Type B pancreatic cell (in vitro differentiated cells): ENCODE measurements at regions not wholly inside any gene's neighbourhood (a gene's known extent, or its start where the extent isn't known, plus 50 kb on each side); places are given as distances from the start of the nearest gene placed in this dataset.

ENCODE experiments used
- DNase-seq: peaks from one replicate; pipeline ENCODE4 v3.0.0; 2021; ENCODE audit warnings: mixed read lengths; ENCODE audit not compliant: unreplicated experiment; ENCODE audit errors: extremely low spot score
- H3K27ac Mint-ChIP-seq: 2 replicates; pipeline ENCODE4 v1.8.0; 2021; ENCODE audit warnings: mild to moderate bottlenecking, mixed read lengths
- H3K27me3 Mint-ChIP-seq: 2 replicates; pipeline ENCODE4 v1.8.0; 2021; ENCODE audit warnings: mixed read lengths
- H3K36me3 Mint-ChIP-seq: 2 replicates; pipeline ENCODE4 v1.8.0; 2021; ENCODE audit warnings: mixed read lengths
- H3K4me1 Mint-ChIP-seq: one replicate; pipeline ENCODE4 v1.8.0; 2021; ENCODE audit warnings: mixed read lengths; ENCODE audit not compliant: unreplicated experiment
- H3K4me3 Mint-ChIP-seq: 2 replicates; pipeline ENCODE4 v1.8.0; 2021; ENCODE audit warnings: mild to moderate bottlenecking, mixed read lengths
- H3K9me3 Mint-ChIP-seq: 2 replicates; pipeline ENCODE4 v1.8.0; 2021; ENCODE audit warnings: mixed read lengths
- TF ChIP-seq, protein P1 (sequence below): fragments of 200-600 bp; sonication (generic); conservative IDR thresholded peaks from 2 replicates; pipeline ENCODE4 v1.5.0; 2021; ENCODE audit warnings: antibody characterized with exemption, mild to moderate bottlenecking

DNA sequence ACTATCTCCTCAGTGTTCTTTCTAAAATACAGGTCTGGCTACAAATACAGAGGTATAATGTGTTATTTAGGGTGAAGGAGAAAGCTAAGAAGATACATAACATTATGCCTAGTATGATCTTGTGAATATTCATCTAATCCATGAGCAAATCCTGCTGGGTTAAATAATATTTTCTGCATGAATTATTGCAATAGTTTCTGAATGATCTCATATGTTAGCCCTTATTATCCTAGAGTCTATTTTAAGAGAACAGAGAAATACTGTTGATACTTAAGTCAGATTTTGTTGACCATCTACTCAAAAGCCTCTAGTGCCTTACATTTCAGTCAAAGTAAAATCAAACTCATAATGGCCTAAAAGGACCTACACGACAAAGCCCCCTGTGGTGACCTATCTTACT, 382.3 kb downstream of the FIGN start:
- peaks cover 5% of the 10 kb centered on the region for H3K9me3 Mint-ChIP-seq
- TF ChIP-seq, protein P1, sequence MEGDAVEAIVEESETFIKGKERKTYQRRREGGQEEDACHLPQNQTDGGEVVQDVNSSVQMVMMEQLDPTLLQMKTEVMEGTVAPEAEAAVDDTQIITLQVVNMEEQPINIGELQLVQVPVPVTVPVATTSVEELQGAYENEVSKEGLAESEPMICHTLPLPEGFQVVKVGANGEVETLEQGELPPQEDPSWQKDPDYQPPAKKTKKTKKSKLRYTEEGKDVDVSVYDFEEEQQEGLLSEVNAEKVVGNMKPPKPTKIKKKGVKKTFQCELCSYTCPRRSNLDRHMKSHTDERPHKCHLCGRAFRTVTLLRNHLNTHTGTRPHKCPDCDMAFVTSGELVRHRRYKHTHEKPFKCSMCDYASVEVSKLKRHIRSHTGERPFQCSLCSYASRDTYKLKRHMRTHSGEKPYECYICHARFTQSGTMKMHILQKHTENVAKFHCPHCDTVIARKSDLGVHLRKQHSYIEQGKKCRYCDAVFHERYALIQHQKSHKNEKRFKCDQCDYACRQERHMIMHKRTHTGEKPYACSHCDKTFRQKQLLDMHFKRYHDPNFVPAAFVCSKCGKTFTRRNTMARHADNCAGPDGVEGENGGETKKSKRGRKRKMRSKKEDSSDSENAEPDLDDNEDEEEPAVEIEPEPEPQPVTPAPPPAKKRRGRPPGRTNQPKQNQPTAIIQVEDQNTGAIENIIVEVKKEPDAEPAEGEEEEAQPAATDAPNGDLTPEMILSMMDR = no peak
- H3K4me1 Mint-ChIP-seq = peaks cover 11% of the 10 kb centered on the region
- H3K27me3 Mint-ChIP-seq = no peaks in the 10 kb centered on the region
- no peaks in the 10 kb centered on the region for H3K36me3 Mint-ChIP-seq
- no peak overlapping the region for H3K4me3 Mint-ChIP-seq
- DNase-seq = no peak
- no peak overlapping the region for H3K27ac Mint-ChIP-seq

DNA sequence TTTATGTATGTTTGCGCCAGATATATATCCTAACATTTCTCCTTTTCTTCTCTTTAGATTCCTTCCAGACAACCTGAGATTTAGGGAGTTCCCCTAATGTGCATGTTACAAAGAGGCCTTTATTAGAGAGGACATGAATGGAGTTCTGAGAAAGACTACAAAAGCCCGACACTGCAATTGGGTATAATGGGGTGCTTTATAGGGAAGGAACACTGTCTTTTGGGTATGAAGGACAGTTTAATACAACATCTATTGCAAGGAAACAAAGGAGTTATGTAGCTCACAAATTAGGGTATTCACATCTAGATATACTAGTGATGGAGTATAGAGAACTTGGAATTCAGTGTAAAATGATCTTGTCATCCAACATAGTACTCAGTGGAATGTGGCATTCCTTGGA, 383.8 kb downstream of the FIGN start:
- DNase-seq = no peak
- peaks cover 22% of the 10 kb centered on the region for H3K4me1 Mint-ChIP-seq
- no peak overlapping the region for H3K27ac Mint-ChIP-seq
- H3K4me3 Mint-ChIP-seq = no peak overlapping the region
- TF ChIP-seq, protein P1 = no peak
- peaks cover 5% of the 10 kb centered on the region for H3K9me3 Mint-ChIP-seq
- no peaks in the 10 kb centered on the region for H3K36me3 Mint-ChIP-seq
- no peaks in the 10 kb centered on the region for H3K27me3 Mint-ChIP-seq

DNA sequence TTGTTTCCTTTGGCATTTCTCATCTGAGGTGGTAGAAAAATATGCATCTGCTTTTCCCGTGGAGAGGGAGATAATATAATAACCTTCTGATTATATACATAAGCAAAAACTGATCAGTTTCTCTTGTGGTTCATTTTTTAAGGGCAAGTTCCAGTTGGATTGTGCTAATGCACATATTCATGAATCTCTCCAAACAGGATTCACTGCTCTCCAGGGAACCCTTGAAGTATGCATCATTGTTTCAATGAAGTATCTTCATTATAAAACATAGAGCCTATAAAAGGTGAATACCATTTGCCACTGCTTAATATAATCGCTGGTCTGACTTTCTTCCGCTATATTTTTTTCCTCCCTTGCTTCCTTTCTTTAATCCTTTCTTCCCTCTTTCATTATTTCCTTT, 384.7 kb downstream of the FIGN start:
- Mint-ChIP-seq H3K4me1 (peaks cover 22% of the 10 kb centered on the region), H3K4me3 (no peak overlapping the region), H3K27ac (no peak overlapping the region), H3K36me3 (no peaks in the 10 kb centered on the region), H3K27me3 (no peaks in the 10 kb centered on the region), H3K9me3 (peaks cover 5% of the 10 kb centered on the region)
- TF ChIP-seq, protein P1 = no peak
- DNase-seq = no peak

DNA sequence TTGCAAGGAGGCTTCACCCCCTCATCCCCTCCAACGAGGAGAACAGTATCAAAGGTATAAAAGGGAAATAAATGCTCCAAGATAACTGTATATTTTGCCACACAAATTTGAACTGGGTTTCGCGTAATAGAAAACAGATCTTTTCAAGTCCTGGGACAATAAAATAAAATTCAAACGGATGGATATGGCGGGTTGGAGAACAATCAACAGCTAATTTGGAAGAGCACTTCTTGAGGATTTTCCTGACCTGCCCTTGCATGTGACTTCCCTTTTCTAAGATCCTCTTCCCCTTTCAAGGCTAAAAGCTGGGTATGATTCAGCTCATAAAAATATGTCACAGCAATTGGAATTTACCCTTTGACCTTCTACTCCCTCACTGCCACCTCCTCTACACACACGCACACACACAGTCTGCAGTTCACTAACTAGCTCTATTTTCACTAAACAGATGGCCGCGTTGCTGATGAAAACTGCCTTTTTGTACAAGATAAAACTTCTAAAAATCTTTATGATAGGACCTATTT, 386.9 kb downstream of the FIGN start:
- H3K36me3 Mint-ChIP-seq = no peaks in the 10 kb centered on the region
- H3K27me3 Mint-ChIP-seq = no peaks in the 10 kb centered on the region
- H3K27ac Mint-ChIP-seq = peak overlapping the region; percentile 87
- peak overlapping the region; percentile 88 for H3K4me3 Mint-ChIP-seq
- no peak for DNase-seq
- TF ChIP-seq, protein P1 = no peak
- H3K4me1 Mint-ChIP-seq = peaks cover 27% of the 10 kb centered on the region
- H3K9me3 Mint-ChIP-seq = peaks cover 5% of the 10 kb centered on the region

DNA sequence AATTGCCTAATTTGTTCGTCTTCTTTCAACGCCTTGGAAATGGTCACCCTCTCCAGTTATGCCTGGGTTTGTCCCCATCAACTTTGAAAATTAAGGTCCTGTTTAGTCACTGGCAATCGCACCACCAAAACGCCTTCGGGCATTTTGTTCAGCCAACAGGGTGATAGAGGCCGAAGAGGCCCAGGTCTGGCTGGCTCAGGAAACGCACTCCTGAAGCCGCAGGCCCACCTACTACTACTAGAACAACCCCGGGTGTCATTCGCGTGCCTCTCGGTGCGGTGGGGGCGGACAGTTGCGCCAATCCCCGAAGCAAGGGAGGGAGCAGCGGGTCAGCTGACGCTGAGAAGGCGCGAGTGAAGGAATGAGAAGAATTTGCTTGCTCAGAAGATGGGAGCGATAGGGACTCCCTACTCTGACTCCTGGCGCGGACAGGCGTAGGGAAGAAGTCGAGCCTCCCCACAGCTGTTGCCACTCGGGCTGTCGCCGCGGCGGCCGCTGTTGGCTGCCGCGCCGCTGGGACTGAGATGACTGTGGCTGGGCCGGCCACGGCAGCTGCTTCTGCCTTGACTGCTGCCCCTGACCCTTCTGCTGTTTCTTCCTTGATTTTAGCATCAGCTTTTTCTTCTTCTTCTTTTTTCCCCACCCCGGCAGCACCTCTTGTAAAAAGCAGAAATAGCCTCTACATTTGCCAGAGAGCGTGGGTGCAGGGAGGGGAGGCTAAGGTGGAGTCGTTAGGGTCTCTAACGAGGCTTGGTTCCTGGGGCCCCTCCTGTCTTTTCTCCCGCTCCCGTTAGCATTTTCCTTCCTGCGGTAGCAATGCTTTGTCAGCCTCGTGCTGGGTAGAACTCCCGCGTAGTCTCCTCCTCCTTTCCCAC, 387.6 kb downstream of the FIGN start:
- TF ChIP-seq, protein P1 = no peak
- H3K4me1 Mint-ChIP-seq = peaks cover 27% of the 10 kb centered on the region

More for the DNA sequence above, 387.6 kb downstream of the FIGN start:
- Mint-ChIP-seq H3K4me3 (peak overlapping the region; percentile 88), H3K9me3 (peaks cover 3% of the 10 kb centered on the region), H3K27me3 (no peaks in the 10 kb centered on the region), H3K27ac (peak overlapping the region; percentile 87), H3K36me3 (no peaks in the 10 kb centered on the region)
- peak; percentile 76 for DNase-seq
